Mucosa of rectum (tissue), 2 donors: ENCODE measurements at regions not wholly inside any gene's neighbourhood (a gene's known extent, or its start where the extent isn't known, plus 50 kb on each side); places are given as distances from the start of the nearest gene placed in this dataset.
"Not testable (repeated sequence)": the region's sequence is repeated elsewhere in the genome, so short reads cannot be mapped to it uniquely, and the experiment has no call there.

Experiments
- H3K27ac ChIP-seq, 2 donors: one replicate each; pipeline ENCODE4 v1.7.0; 2013; ENCODE audit warnings: inconsistent platforms in 2 of 2, low read depth in 2 of 2, low read length in 2 of 2
- H3K27me3 ChIP-seq, 2 donors: one replicate each; pipeline ENCODE4 v1.7.0; 2013; ENCODE audit warnings: low read length in 2 of 2; ENCODE audit not compliant: control insufficient read depth in 2 of 2, insufficient read depth in 2 of 2
- H3K36me3 ChIP-seq, 2 donors: one replicate each; pipeline ENCODE4 v1.7.0; 2013; ENCODE audit warnings: low read length in 2 of 2; ENCODE audit not compliant: control insufficient read depth in 2 of 2, insufficient read depth in 2 of 2
- H3K4me1 ChIP-seq, 2 donors: one replicate each; pipeline ENCODE4 v1.7.0; 2013; ENCODE audit warnings: low read length in 2 of 2, mild to moderate bottlenecking in 1 of 2; ENCODE audit not compliant: control insufficient read depth in 2 of 2, insufficient read depth in 2 of 2
- H3K4me3 ChIP-seq, 2 donors: one replicate each; pipeline ENCODE4 v1.7.0; 2013; ENCODE audit warnings: low read length in 2 of 2
- H3K9ac ChIP-seq, 2 donors: one replicate each; pipeline ENCODE4 v1.7.0; 2013; ENCODE audit warnings: low read length in 2 of 2, low read depth in 1 of 2, mild to moderate bottlenecking in 1 of 2
- H3K9me3 ChIP-seq, 2 donors: one replicate each; pipeline ENCODE4 v1.7.0; 2013; ENCODE audit warnings: low read length in 2 of 2; ENCODE audit not compliant: control insufficient read depth in 2 of 2
- donor health status: healthy.
- donor health status: Normal muscosa, but diverticular disease.

- Histone ChIP-seq H3K9ac (no peak overlapping the region), H3K9me3 (no peaks in the 10 kb centered on the region), H3K36me3 (no peaks in the 10 kb centered on the region), H3K27me3 (no peaks in the 10 kb centered on the region), H3K4me3 (no peak overlapping the region), H3K4me1 (no peaks in the 10 kb centered on the region), H3K27ac (no peak overlapping the region)
These were observed 133.3 kb upstream of the IFNE start for GRCh38 chr9:21615446-21615845.

- Histone ChIP-seq H3K9ac (no peak overlapping the region), H3K4me3 (no peak overlapping the region), H3K36me3 (no peaks in the 10 kb centered on the region), H3K27ac (no peak overlapping the region), H3K4me1 (no peaks in the 10 kb centered on the region), H3K9me3 (no peaks in the 10 kb centered on the region), H3K27me3 (no peaks in the 10 kb centered on the region)
These were observed 134.1 kb upstream of the IFNE start for GRCh38 chr9:21616082-21616778.

GRCh38 chr9:21624675-21625644 lies 142.8 kb upstream of the IFNE start:
- Histone ChIP-seq H3K27me3 (no peaks in the 10 kb centered on the region), H3K27ac (no peak overlapping the region), H3K36me3 (no peaks in the 10 kb centered on the region), H3K4me1 (no peaks in the 10 kb centered on the region), H3K9me3 (no peaks in the 10 kb centered on the region), H3K9ac (no peak overlapping the region), H3K4me3 (no peak overlapping the region)

GRCh38 chr9:21626493-21626892 lies 144.4 kb upstream of the IFNE start:
- H3K4me1 ChIP-seq = no peaks in the 10 kb centered on the region
- no peak overlapping the region for H3K4me3 ChIP-seq
- H3K27ac ChIP-seq = no peak overlapping the region
- no peak overlapping the region for H3K9ac ChIP-seq
- H3K36me3 ChIP-seq = no peaks in the 10 kb centered on the region
- H3K9me3 ChIP-seq = no peaks in the 10 kb centered on the region
- H3K27me3 ChIP-seq = no peaks in the 10 kb centered on the region

GRCh38 chr9:21628954-21629353 lies 146.8 kb upstream of the IFNE start:
- H3K4me1 ChIP-seq = not testable (repeated sequence)

GRCh38 chr9:21634951-21635350 lies 152.8 kb upstream of the IFNE start:
- no peaks in the 10 kb centered on the region for H3K27me3 ChIP-seq
- H3K36me3 ChIP-seq = no peaks in the 10 kb centered on the region
- no peak overlapping the region for H3K9ac ChIP-seq
- no peaks in the 10 kb centered on the region for H3K4me1 ChIP-seq
- no peak overlapping the region for H3K4me3 ChIP-seq
- H3K27ac ChIP-seq = no peak overlapping the region
- H3K9me3 ChIP-seq = no peaks in the 10 kb centered on the region

More at GRCh38 chr9:21628954-21629353, 146.8 kb upstream of the IFNE start:
- not testable (repeated sequence) for H3K27ac ChIP-seq, H3K9me3 ChIP-seq, H3K36me3 ChIP-seq, H3K27me3 ChIP-seq, H3K4me3 ChIP-seq, H3K9ac ChIP-seq

- H3K4me3 ChIP-seq = no peak overlapping the region
- no peaks in the 10 kb centered on the region for H3K36me3 ChIP-seq
- no peaks in the 10 kb centered on the region for H3K4me1 ChIP-seq
- no peak overlapping the region for H3K27ac ChIP-seq
- no peak overlapping the region for H3K9ac ChIP-seq
- H3K9me3 ChIP-seq = no peaks in the 10 kb centered on the region
- no peaks in the 10 kb centered on the region for H3K27me3 ChIP-seq
These were observed 156.0 kb upstream of the IFNE start for GRCh38 chr9:21638104-21638503.

GRCh38 chr9:21653091-21653490 lies 149.3 kb upstream of the MTAP start:
- Histone ChIP-seq H3K9ac (no peak overlapping the region), H3K4me3 (no peak overlapping the region), H3K27me3 (no peaks in the 10 kb centered on the region), H3K27ac (no peak overlapping the region), H3K4me1 (no peaks in the 10 kb centered on the region), H3K9me3 (no peaks in the 10 kb centered on the region), H3K36me3 (no peaks in the 10 kb centered on the region)

- no peaks in the 10 kb centered on the region for H3K9me3 ChIP-seq
These were observed 148.8 kb upstream of the MTAP start for GRCh38 chr9:21653589-21653988.

More at GRCh38 chr9:21653589-21653988, 148.8 kb upstream of the MTAP start:
- Histone ChIP-seq H3K4me1 (no peaks in the 10 kb centered on the region), H3K4me3 (no peak overlapping the region), H3K9ac (no peak overlapping the region), H3K36me3 (no peaks in the 10 kb centered on the region), H3K27me3 (no peaks in the 10 kb centered on the region), H3K27ac (no peak overlapping the region)
